OCI-LY7 (cell line): ENCODE measurements at regions not wholly inside any gene's neighbourhood (a gene's known extent, or its start where the extent isn't known, plus 50 kb on each side); places are given as distances from the start of the nearest gene placed in this dataset.

ENCODE experiments used
- EZH2phosphoT487 ChIP-seq: fragments of 200-600 bp; sonication (generic); IDR thresholded peaks from 2 replicates; pipeline ENCODE4 v1.6.1; 2018; ENCODE audit warnings: low read depth, borderline replicate concordance, mild to moderate bottlenecking, mixed run types, antibody characterized with exemption, low read length, moderate library complexity, mixed read lengths
- TF ChIP-seq, protein P1 (sequence below): fragments of 200-600 bp; sonication (generic); conservative IDR thresholded peaks from 2 replicates; pipeline ENCODE4 v1.5.1; 2014; ENCODE audit warnings: mild to moderate bottlenecking, antibody characterized with exemption, low read length, moderate library complexity, mixed read lengths

DNA sequence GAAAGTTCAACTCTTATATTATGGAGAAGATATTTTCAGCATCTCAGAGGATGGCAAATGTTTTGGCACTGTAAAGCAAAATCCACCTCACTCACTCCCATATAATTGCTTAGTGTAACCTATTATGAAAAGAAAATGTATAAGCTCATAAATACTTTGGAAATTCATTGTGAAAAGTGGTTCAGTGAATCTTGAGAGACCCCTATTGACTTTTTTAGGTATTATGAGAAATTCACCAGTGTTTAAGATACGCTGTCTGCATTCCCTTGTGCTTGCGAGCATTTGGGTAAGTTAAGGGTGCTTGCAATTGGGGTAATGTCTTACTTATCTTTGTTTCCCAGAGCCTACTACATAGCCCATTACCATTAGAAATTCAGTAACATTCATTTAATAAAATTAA lies 66.3 kb upstream of the BMP5 start:
- TF ChIP-seq, protein P1, sequence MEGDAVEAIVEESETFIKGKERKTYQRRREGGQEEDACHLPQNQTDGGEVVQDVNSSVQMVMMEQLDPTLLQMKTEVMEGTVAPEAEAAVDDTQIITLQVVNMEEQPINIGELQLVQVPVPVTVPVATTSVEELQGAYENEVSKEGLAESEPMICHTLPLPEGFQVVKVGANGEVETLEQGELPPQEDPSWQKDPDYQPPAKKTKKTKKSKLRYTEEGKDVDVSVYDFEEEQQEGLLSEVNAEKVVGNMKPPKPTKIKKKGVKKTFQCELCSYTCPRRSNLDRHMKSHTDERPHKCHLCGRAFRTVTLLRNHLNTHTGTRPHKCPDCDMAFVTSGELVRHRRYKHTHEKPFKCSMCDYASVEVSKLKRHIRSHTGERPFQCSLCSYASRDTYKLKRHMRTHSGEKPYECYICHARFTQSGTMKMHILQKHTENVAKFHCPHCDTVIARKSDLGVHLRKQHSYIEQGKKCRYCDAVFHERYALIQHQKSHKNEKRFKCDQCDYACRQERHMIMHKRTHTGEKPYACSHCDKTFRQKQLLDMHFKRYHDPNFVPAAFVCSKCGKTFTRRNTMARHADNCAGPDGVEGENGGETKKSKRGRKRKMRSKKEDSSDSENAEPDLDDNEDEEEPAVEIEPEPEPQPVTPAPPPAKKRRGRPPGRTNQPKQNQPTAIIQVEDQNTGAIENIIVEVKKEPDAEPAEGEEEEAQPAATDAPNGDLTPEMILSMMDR = no peak
- TF ChIP-seq EZH2phosphoT487 = no peak
